Ovary (tissue), 7 donors: ENCODE measurements at regions not wholly inside any gene's neighbourhood (a gene's known extent, or its start where the extent isn't known, plus 50 kb on each side); places are given as distances from the start of the nearest gene placed in this dataset.

Experiments
- DNase-seq, 5 donors: peaks; one replicate each; pipeline ENCODE4 v3.0.0-alpha.2; 2019 to 2020
- H3K27ac ChIP-seq, 2 donors: fragments of 200-600 bp; one replicate each; pipeline versions ENCODE4 v1.5.1 to v1.8.0; 2019 to 2022
- H3K27me3 ChIP-seq: fragments of 200-600 bp; one replicate; pipeline ENCODE4 v1.8.0; 2022
- H3K36me3 ChIP-seq: fragments of 200-600 bp; sonication (generic); one replicate; pipeline ENCODE4 v1.5.1; 2019
- H3K4me1 ChIP-seq: one replicate; pipeline ENCODE4 v1.8.1; 2013; ENCODE audit warnings: mild to moderate bottlenecking, moderate library complexity; ENCODE audit not compliant: insufficient read depth
- H3K4me3 ChIP-seq: fragments of 200-600 bp; sonication (generic); one replicate; pipeline ENCODE4 v1.5.1; 2017
- H3K9me3 ChIP-seq, 2 donors: fragments of 200-600 bp in 1 of 2; sonication (generic) in 1 of 2; one replicate each; pipeline versions ENCODE4 v1.5.1 to v1.8.1; 2013 to 2019; ENCODE audit warnings: mild to moderate bottlenecking in 1 of 2, moderate library complexity in 1 of 2
- EP300 ChIP-seq: sonication (generic); formaldehyde crosslinking; IDR thresholded peaks from one replicate; pipeline ENCODE4 v1.6.1; 2017; ENCODE audit warnings: antibody characterized with exemption
- POLR2A ChIP-seq: fragments of 450-650 bp; IDR thresholded peaks from one replicate; pipeline ENCODE4 v1.6.1; 2017; ENCODE audit warnings: antibody characterized with exemption, mild to moderate bottlenecking, moderate library complexity
- WGBS, 3 donors: extraction: QIAGEN DNeasy Blood & Tissue Kit in 1 of 3; methylation state at CpG; one replicate each; pipeline versions ENCODE4 v1.1.5 to v1.1.7; 2013 to 2017; 5-methylcytosine and 5-hydroxymethylcytosine counted together
- intact Hi-C, 4 donors: fragments of 100-400 bp; cut with DNase I; formaldehyde crosslinking; loops; one replicate each; pipeline versions ENCODE4 v1.11.0 to v1.15.1; 2022 to 2023
- TF ChIP-seq, protein P1 (sequence below), 3 donors: fragments of 450-650 bp in 2 of 3; fragments of 200-600 bp in 1 of 3; IDR thresholded peaks; one replicate each; pipeline versions ENCODE4 v1.5.1 to v1.8.0; 2016 to 2022; ENCODE audit warnings: antibody characterized with exemption in 3 of 3, mild to moderate bottlenecking in 1 of 3
- donor health status: DM: no; HTN: no; CAD: no; lungs with moderate emphysema.
- donor health status: DM: no; HTN: no; CAD: no.
- donor health status: Bipolar disorder and iron deficiency.
- donor health status: DM: no; HTN: no; CAD: no.
- donor health status: DM: yes; HTN: yes; CAD: no.

- no peaks in the 10 kb centered on the region for H3K36me3 ChIP-seq
- H3K4me1 ChIP-seq: no peaks in the 10 kb centered on the region
- H3K27ac ChIP-seq: no peak overlapping the region
- no peaks in the 10 kb centered on the region for H3K27me3 ChIP-seq
- intact Hi-C loops: no loop called here
- DNase-seq: no peak
- 84 to 92% (median 85%) methylated on average over 2 of the region's 2 CpGs for WGBS, 3 donors
- H3K9me3 ChIP-seq: no peaks in the 10 kb centered on the region
- no peak overlapping the region for H3K4me3 ChIP-seq
- no peak for TF ChIP-seq EP300
- no peak for TF ChIP-seq POLR2A
- TF ChIP-seq, protein P1, sequence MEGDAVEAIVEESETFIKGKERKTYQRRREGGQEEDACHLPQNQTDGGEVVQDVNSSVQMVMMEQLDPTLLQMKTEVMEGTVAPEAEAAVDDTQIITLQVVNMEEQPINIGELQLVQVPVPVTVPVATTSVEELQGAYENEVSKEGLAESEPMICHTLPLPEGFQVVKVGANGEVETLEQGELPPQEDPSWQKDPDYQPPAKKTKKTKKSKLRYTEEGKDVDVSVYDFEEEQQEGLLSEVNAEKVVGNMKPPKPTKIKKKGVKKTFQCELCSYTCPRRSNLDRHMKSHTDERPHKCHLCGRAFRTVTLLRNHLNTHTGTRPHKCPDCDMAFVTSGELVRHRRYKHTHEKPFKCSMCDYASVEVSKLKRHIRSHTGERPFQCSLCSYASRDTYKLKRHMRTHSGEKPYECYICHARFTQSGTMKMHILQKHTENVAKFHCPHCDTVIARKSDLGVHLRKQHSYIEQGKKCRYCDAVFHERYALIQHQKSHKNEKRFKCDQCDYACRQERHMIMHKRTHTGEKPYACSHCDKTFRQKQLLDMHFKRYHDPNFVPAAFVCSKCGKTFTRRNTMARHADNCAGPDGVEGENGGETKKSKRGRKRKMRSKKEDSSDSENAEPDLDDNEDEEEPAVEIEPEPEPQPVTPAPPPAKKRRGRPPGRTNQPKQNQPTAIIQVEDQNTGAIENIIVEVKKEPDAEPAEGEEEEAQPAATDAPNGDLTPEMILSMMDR (IDR thresholded peaks at IDR 0.05): no peak
Measured at GRCh38 chr3:118097226-118097625, 937.4 kb downstream of the IGSF11 start.

- no peaks in the 10 kb centered on the region for H3K27me3 ChIP-seq
Measured at GRCh38 chr3:118097660-118098059, 937.0 kb downstream of the IGSF11 start.

GRCh38 chr3:118098827-118099226 is 935.8 kb downstream of the IGSF11 start:
- TF ChIP-seq POLR2A: no peak
- TF ChIP-seq EP300: no peak
- TF ChIP-seq, protein P1 (IDR thresholded peaks at IDR 0.05): no peak
- intact Hi-C loops: no loop called here

More at GRCh38 chr3:118097660-118098059, 937.0 kb downstream of the IGSF11 start:
- no peaks in the 10 kb centered on the region for H3K36me3 ChIP-seq
- no peak for DNase-seq
- H3K9me3 ChIP-seq: no peaks in the 10 kb centered on the region
- no peaks in the 10 kb centered on the region for H3K4me1 ChIP-seq
- intact Hi-C loops: no loop called here
- no peak for TF ChIP-seq EP300
- TF ChIP-seq, protein P1 (IDR thresholded peaks at IDR 0.05): no peak
- no peak for TF ChIP-seq POLR2A
- no peak overlapping the region for H3K27ac ChIP-seq
- H3K4me3 ChIP-seq: no peak overlapping the region
- WGBS, 3 donors: 49 to 67% (median 51%) methylated on average over 1 of the region's 1 CpG

GRCh38 chr3:118101891-118102290 is 932.8 kb downstream of the IGSF11 start:
- intact Hi-C loops: no loop called here
- no peaks in the 10 kb centered on the region for H3K27me3 ChIP-seq
- H3K4me1 ChIP-seq: no peaks in the 10 kb centered on the region
- H3K36me3 ChIP-seq: no peaks in the 10 kb centered on the region
- no peak for TF ChIP-seq POLR2A
- TF ChIP-seq EP300: no peak
- TF ChIP-seq, protein P1 (IDR thresholded peaks at IDR 0.05): no peak
- no peak overlapping the region for H3K27ac ChIP-seq
- WGBS, 3 donors: 88 to 94% (median 91%) methylated on average over 2 of the region's 2 CpGs
- no peak overlapping the region for H3K4me3 ChIP-seq
- no peak for DNase-seq
- no peaks in the 10 kb centered on the region for H3K9me3 ChIP-seq

More at GRCh38 chr3:118098827-118099226, 935.8 kb downstream of the IGSF11 start:
- Histone ChIP-seq H3K4me3 (no peak overlapping the region), H3K36me3 (no peaks in the 10 kb centered on the region), H3K9me3 (no peaks in the 10 kb centered on the region), H3K4me1 (no peaks in the 10 kb centered on the region), H3K27ac (no peak overlapping the region), H3K27me3 (no peaks in the 10 kb centered on the region)
- WGBS, 3 donors: 4 to 11% (median 6%) methylated on average over 1 of the region's 1 CpG
- no peak for DNase-seq
